Lung microvascular endothelial cell (primary cell): ENCODE measurements at regions not wholly inside any gene's neighbourhood (a gene's known extent, or its start where the extent isn't known, plus 50 kb on each side); places are given as distances from the start of the nearest gene placed in this dataset.
A peak's percentile ranks its signal among the peaks of the same experiment; 100 is the strongest.

Experiments
- DNase-seq, 2 donors: peaks; one replicate each; pipeline versions ENCODE4 v3.0.0 to v3.0.0-alpha.2; 2010; ENCODE audit warnings: low read depth in 2 of 2

DNA sequence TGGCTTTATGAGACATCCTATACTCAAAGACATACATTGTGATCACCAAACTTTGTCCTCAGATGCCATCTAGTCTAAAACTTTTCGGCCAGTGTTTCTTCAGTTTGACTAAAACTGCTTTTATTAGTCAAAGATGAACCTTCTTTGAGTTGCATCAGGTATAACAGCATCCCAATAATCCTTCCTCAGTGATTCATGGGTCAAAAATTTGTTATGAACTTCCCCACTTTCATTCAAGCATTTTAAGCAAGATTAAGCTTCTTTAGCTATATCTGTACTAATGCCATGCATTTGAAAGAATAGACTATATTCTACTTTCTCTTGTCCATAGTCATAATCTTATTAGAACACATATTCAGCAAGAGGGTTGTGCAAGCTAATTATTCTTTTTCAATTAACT lies 1070.4 kb upstream of the ADGRL3 start:
- no peak for DNase-seq

DNA sequence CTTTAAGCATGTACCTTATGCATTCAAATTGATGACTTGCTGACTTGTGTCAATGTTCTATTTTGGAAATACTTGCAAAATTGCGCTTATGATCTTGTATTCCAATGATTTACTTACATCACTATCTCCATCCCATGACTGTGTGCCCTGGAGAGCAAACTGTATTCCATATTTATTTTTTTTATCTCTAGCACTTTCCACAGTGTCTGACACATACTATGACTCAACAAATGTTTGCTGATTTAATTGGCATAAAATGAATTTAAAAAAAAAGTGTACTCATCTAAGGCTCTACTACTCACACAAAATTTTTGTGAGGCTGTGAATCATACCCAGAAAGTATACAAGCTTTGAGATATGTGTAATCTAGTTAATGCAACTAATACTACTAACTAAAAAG lies 1066.8 kb upstream of the ADGRL3 start:
- no peak for DNase-seq

DNA sequence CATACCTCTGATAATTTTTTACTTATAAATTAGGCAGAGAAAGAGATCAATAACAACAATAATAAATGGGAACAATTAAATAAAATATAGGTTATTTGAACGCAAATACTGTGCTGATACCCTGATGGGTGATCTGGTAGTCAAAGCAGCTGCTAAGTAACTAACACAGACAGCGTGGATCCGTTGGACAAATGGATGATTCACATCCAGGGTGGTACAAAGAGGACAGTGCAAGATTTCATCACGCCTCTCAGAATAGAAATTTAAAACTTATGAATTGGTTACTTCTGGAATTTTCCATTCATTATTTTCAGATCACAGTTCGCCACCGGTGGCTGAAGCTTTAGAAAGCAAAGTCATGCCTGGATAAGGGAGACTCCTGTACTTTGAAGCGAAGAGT lies 1066.0 kb upstream of the ADGRL3 start:
- DNase-seq: no peak

DNA sequence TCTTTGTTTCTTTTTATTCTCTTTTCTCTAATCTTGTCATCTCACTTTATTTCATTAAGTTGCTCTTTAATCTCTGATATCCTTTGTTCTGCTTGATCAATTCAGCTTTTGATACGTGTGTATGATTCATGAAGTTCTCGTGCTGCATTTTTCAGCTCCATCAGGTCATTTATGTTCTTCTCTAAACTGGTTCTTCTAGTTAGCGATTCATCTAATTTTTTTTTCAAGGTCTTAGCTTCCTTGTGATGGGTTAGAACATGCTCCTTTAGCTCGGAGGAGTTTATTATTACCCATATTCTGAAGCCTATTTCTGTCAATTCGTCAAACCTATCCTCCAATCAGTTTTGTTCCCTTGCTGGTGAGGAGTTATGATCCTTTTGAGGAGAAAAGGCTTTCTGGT lies 1045.0 kb upstream of the ADGRL3 start:
- no peak for DNase-seq

DNA sequence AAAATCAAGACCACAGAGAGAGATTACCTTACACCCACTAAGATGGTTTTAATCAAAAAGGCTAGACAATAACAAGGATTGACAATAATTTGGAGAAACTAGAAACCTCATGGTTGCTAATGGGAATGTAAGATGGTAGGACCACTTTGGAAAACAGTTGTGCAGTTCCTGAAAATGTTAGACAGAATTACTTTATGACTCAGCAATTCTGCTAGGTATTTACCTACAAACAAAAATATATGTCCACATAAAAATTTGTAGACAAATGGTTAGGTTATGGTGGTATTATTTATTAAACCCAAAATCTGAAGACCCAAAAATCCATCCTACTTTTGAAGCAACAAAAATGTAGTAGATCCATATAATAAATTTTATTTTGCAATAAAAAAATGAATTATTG lies 1027.0 kb upstream of the ADGRL3 start:
- no peak for DNase-seq

DNA sequence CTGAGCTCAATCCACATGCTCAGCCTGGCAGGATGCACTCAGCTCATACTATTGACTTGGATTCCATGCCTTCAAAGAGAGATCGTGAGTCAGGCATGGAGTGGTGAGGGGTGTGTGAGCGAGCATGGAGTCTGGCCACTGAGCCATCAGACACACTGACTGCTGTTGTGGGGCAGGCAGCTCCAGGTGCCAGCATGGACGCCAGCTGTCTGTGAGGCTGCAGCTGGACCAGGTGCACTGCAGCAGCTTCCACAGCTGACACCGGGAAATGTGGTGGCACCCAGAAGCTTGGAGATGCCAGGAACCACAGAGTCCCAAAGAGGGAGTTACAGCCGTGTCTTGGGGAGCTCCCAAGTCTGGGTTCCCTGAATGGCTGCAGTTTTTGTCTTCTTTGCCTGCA lies 1026.4 kb upstream of the ADGRL3 start:
- no peak for DNase-seq

DNA sequence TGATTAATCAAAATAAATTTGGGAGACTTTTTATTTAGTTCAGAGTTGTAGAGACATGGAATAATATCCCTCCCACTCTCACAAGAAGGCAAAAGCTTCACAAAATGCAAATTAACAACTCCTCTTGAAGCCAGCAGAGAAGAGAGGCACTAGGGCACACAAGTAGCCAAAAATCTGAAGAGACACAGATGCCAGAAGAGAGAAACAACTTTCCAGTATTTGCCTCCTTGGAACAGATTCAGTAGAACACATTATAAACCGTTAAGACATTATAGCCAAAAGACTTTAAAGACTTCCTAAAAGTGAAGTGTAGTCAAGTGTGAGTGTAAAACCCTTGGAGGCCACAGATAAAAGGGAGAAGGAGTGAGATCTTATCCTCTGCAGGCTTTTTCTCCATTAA lies 1024.9 kb upstream of the ADGRL3 start:
- DNase-seq: no peak

DNA sequence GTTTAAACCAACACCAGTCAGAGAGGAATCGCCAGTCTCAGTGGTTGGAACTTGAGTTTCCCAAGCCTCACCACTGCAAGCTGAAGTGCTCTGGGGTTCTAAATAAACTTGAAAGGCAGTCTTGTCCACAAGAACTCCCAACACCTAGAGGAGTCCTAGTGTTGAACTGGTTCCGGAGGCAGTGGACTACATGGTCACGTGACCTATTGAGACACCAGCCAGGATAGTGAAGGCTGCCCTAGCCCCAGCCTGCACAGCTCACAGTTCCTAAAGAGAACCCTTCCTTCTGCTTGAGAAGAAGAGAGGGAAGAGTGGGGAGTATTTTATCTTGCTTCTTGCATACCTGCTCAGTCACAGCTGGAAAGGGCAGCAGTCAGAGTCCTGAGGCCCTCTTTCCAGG lies 1012.7 kb upstream of the ADGRL3 start:
- no peak for DNase-seq

DNA sequence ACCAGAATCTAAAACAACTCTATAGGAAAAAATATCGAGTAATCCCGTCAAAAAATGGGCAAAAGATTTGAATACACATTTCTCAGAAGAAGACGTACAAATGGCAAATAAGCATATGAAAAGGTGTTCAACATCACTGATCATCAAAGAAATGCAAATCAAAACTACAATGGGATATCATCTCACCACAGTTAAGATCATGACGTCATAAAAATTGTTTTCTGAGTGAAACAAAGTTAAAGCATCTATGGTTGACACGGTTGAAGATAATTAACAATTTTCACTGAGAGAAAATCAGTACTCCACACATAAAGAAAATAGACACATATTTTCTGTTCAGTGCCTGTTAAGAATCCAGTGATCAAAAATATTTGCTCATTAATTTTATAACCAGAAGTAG lies 1010.8 kb upstream of the ADGRL3 start:
- no peak for DNase-seq

DNA sequence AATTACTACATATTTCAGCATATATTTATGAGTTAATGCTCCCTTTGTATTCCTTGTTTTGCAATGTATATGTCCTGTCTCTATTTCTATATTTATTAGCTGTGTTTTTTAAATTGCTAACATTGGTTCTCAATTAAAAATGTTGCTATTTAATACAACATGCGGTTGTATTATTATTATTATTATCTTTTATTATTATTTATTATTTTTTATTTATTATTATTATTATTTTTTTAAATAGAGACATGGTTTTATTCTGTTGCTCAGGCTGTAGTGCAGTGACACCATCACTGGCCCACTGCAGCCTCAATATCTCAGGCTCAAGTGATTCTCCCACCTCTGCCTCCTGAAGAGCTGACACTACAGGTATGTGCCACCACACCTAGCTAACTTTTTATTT lies 1005.9 kb upstream of the ADGRL3 start:
- no peak for DNase-seq

DNA sequence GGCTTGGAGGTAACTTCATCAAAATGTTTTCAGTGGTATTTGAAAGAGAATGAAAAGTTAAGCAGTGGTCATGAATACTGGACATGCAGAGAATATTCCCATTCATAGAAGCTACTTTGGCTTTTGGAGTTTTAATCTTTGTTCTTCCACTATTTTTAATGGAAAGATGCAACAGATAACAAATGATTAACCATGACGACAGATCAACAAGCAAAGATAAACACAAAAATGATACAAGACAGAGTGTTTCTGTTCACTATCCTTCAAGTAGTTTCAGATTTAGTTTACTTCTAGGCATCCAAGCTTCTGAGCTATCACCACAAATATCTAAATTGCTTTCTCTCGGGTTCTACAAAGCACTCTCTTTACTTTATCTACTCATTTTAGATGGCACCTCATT lies 1004.9 kb upstream of the ADGRL3 start:
- no peak for DNase-seq

DNA sequence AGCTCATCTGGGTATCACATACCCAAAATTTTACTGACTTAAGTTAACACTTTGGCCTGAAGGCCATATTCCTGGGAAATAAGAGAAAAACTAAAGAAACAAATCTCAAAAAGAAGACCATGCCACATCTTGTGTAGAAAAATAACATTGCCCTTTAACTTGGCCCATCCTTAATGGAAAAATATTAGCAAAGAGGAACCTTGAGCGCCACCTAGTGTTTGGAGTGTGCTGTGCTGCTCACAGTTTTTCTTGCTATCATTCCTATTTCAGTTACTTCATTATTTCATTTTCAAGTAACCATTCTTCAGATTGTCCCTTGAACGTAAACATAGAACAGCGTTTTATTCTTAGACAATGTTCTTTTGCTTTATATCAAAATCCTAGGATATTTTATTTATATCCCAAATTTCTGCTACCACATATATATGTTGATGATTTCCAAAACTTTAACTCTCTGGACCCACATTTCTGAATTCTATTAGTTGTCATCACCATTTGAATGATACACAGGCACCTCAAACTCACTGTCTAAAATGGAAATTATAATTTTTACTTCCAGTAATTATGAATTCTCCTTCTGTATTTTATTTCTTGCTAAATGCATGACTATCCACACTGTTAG lies 999.0 kb upstream of the ADGRL3 start:
- DNase-seq: peak; percentile 45 to 65

DNA sequence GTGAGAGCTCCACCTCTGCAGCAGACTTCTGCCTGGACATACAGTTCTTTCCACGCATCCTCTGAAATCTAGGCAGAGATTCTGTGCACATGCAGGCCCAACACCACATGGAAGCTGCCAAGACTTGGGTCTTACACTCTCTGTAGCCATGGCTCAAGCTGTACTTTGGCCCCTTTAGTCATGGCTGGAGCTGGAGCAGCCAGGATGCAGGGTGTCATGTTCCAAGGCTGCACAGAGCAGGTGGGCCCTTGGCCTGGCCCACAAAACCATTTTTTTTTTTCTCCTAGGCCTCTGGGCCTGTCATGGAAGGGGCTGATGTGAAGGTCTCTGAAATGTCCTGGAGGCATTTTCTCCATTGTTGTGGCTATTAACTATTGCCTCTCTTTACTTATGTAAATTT lies 990.5 kb upstream of the ADGRL3 start:
- no peak for DNase-seq

DNA sequence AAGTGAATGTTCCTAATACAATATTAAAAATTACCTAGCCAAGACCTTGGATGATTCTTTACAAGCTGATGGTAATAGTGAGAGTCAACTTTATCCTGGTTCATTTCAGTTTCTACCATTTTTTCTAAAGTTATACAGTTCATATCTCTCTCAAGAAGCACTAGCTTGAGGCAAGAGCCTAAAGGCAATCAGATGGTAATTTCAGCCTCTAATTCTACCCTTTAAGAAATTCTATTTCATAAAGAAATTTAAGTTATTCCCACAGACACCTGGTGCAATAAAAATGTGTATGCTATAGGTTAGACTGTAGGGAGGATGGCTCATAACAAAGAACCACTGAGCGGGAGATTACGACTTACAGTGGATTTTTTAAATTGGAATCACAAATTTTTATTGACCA lies 984.2 kb upstream of the ADGRL3 start:
- DNase-seq: no peak

DNA sequence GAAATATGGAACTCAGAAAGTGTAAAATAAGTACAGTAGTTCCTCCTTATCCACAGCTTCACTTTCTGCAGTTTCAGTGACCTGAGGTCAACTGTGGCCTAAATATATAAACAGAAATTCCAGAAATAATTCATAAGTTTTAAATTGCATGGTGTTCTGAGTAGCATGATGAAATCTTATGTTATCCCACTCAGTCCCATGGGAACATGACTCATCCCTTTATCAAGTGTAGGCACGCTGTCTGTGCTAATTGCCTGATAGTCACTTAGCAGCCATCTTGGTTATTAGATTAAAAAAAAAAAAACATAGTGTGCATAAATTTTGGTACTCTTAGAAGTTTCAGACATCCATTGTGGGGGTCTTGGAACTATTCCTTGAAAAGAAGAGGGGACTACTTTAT lies 983.4 kb upstream of the ADGRL3 start:
- no peak for DNase-seq

DNA sequence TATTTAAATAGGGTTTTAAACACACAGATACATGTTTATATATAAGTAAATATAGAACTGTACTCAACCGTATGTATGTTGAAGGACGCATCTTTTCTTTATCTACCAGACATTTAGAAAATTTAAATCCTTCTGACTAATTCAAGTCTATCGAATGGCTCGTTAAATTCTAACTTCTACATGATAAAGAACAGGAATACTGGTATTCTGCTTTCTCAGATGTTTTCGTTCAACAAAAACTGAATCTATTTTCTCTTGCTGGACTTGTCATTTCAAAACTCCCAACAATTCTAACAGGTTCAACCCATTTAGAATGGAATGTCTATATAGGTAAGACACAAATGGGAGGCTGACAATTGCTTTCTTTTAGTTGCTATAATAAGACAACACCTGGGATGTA lies 978.3 kb upstream of the ADGRL3 start:
- no peak for DNase-seq

DNA sequence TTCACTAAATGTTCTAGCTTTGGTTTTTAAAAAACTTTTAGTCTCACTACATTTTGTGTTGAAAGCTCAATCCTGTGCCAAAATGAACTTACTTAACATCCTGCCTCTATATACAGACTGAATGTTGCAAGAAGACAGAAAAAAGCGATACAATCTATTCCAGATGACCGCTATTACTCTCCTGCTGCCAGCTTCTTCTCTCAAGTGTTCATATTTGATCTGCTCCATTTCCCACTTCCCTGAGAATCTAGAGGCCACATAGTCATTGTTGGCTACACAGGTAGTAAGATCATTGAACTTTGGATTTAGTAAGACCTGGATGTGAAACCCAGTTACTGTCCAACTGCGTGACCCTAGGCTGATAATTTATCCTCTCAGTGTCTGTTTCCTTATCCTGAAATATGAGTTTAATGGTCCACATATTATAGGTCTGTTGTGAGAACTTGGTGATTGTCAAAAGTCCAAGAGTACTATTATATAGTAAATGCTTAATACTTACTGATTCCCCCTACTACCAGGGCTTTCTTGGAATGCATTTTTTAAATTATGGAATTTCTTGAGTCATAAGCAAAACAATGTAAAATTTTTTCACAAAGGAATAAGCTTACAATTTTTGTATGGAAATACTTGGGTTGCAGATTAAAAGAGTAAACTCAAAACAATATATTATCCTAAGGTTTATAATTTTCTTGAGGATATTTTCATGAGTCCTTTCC lies 976.8 kb upstream of the ADGRL3 start:
- DNase-seq: no peak

DNA sequence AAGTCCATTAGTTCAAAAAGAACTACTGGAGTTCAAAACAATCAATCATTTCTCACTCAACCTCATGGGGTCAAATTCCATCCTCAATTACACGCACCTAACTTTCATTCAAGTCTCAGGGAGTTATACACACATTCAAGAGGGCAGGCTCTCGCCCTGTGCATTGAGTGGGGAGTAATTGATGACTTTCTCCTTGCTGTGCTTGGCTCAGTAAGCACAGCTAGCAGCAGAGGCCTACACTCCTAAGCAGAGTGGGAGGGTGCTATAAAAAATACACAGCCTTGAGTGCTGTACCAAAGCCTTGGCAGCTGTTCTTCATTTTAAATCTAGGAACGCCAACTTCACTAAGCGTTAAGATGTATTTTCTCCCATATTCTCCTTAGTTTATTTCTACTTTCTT lies 958.3 kb upstream of the ADGRL3 start:
- no peak for DNase-seq

DNA sequence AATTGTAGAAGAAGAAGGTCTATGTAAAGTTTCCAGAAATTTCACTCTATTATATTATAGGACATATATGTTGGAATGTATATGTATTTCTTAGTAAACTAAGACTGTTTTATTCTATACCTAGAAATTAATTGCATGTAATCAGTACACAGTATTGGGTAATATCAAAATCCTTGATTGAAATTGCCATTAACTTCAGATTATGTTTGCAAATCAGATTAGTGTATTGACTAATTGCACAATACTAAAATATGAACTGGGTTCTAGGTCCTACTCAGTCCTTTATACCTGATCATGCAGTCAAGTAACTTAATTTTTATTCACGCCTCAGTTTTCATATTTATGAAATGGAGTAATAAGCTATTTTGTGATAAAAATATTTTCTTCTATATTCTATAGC lies 950.3 kb upstream of the ADGRL3 start:
- no peak for DNase-seq

DNA sequence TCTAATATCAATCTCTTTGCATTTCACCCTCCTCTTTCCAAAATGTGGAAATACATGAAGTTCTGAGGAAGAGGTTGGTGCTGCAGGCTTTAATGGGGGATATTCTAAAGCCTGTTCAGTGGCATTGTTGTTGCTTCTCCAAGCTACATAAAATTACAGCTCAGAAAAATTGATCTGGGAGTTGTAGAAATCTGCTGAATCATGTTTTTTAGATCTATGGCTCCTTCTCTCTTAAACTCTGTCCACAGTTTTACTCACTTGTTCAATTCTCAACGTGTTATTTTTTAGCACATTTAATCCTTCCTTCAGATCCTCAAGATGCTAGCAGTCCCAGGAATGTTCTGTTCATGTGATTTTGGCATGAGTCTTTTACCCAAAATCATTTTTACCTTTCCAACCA lies 949.5 kb upstream of the ADGRL3 start:
- DNase-seq: no peak

DNA sequence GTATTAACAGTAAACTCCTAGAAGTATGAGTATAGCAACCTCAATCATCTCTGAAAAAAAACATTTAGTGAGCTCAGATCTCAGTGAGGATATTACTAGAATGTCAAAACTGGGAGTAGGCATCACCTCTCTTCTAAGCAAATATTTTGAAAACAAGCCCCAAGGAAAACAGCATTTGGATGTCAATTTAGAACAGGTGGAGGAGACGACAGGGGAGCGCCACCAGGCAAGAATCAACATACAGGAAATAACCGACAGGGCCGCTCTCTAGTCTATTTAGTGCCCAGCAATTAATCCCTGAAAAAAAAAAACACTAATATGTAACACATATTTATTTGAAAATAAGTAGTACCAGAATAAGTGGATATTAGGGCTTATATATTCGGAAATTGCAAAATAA lies 940.3 kb upstream of the ADGRL3 start:
- no peak for DNase-seq

DNA sequence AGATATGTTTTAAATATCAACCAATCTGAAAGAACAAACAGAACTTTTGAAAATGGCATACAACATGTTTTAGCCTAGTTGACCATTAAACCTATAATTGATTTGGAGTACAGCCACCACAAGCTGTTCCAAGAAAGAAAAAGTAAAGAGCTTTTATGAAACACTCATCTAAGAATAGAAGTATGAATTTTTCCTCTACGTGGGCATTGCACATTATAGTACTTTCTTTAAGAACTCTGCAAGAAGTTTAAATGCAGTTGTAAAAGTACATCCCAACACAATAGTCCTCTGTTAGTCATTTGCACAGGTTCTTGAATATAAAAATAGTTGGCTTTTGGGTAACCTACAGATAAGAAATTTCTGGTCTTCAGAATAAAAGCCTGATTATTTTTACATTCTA lies 933.6 kb upstream of the ADGRL3 start:
- DNase-seq: no peak

DNA sequence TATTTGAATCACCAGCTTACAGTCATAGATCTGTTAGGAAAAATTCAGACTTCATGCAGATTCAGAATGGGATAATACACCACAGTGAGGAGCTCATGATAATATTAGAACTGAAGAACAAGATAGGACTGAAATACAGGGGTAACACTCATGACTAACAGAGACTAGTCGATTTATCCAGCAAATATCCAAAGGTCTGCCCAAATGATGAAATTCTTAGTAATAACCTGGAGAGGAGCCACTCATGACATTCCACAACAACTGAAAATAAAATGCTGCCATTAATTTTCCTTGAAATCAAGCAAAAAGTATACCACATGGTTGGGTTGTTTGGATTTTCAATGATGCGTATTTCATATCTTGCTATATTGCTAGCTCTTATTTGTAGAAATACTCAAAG lies 903.7 kb upstream of the ADGRL3 start:
- DNase-seq: no peak
